ENCODE measurements at regions not wholly inside any gene's neighbourhood (a gene's known extent, or its start where the extent isn't known, plus 50 kb on each side); places are given as distances from the start of the nearest gene placed in this dataset.

DNA sequence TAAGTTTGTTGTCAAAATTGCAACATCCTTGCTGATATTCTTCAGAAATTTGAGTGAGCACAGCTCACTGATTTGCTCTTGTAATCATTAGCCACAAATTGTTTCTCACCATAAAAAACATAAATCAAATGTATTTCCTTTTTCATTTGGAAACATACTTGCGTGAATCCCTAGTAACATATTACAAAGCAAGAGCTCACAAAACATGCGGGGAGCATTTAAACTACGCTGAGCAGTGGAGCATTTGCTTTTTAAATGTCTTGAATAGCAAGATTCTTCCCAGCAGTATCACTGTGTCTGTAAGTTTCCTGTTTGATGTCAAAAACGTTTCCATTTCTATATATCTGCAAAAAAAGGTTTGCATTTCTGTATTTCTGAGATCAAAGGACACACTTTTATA lies 788.3 kb upstream of the SALL3 start:
- BruUV-seq (replicated peaks), result no TSS peak
- POLR2A ChIA-PET (ENCODE audit: low non-redundant PET), result no interaction called here
- Histone ChIP-seq H3K9me3 (ENCODE audit: low read depth, low read length, poor library complexity, severe bottlenecking) (peaks cover 10% of the 10 kb centered on the region), H3K27ac (ENCODE audit: low read depth, low read length, poor library complexity, severe bottlenecking) (no peak overlapping the region), H3K4me3 (ENCODE audit: low read depth, low read length, poor library complexity, severe bottlenecking) (no peak overlapping the region), H3K27me3 (replicated peaks; ENCODE audit: insufficient read depth, low read depth, low read length, poor library complexity) (no peaks in the 10 kb centered on the region), H3K4me1 (ENCODE audit: insufficient read depth, low read length, poor library complexity, severe bottlenecking) (no peaks in the 10 kb centered on the region), H3K36me3 (ENCODE audit: insufficient read depth, low read length, poor library complexity, severe bottlenecking) (no peaks in the 10 kb centered on the region)
- TF ChIP-seq EZH2 (IDR thresholded peaks at IDR 0.05; ENCODE audit: borderline replicate concordance, low read depth, low read length, poor library complexity, severe bottlenecking), result no peak
- TF ChIP-seq, protein P1, sequence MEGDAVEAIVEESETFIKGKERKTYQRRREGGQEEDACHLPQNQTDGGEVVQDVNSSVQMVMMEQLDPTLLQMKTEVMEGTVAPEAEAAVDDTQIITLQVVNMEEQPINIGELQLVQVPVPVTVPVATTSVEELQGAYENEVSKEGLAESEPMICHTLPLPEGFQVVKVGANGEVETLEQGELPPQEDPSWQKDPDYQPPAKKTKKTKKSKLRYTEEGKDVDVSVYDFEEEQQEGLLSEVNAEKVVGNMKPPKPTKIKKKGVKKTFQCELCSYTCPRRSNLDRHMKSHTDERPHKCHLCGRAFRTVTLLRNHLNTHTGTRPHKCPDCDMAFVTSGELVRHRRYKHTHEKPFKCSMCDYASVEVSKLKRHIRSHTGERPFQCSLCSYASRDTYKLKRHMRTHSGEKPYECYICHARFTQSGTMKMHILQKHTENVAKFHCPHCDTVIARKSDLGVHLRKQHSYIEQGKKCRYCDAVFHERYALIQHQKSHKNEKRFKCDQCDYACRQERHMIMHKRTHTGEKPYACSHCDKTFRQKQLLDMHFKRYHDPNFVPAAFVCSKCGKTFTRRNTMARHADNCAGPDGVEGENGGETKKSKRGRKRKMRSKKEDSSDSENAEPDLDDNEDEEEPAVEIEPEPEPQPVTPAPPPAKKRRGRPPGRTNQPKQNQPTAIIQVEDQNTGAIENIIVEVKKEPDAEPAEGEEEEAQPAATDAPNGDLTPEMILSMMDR (conservative IDR thresholded peaks at IDR 0.05; ENCODE audit: low read depth, low read length), result no peak
- CTCF ChIA-PET, result no interaction called here
- intact Hi-C loops (cut with micrococcal nuclease; ENCODE audit: unreplicated experiment), result no loop called here
- no peak for DNase-seq (ENCODE audit: low spot score)

DNA sequence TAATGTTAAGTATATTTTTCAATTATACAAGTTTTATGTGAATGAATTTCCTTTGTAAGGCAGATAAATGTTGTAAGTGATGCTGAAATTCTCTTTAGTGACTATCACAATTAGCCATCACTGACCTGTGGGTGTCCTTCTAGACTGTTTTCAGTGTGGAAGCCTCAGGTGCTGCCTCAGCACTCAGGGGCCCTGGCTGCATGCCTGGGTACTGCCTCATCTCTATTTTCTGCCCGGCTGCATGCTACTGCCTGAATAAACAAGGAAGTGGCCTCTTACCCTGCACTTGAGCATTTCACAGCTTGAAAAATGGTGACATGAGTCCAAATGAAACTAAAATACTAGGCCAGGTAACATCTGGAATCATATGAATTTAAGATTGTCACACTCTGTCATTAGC lies 787.6 kb upstream of the SALL3 start:
- no peak for DNase-seq (ENCODE audit: low spot score)
- TF ChIP-seq, protein P1 (conservative IDR thresholded peaks at IDR 0.05; ENCODE audit: low read depth, low read length), result no peak
- TF ChIP-seq EZH2 (IDR thresholded peaks at IDR 0.05; ENCODE audit: borderline replicate concordance, low read depth, low read length, poor library complexity, severe bottlenecking), result no peak
- H3K27ac ChIP-seq (ENCODE audit: low read depth, low read length, poor library complexity, severe bottlenecking), result no peak overlapping the region

DNA sequence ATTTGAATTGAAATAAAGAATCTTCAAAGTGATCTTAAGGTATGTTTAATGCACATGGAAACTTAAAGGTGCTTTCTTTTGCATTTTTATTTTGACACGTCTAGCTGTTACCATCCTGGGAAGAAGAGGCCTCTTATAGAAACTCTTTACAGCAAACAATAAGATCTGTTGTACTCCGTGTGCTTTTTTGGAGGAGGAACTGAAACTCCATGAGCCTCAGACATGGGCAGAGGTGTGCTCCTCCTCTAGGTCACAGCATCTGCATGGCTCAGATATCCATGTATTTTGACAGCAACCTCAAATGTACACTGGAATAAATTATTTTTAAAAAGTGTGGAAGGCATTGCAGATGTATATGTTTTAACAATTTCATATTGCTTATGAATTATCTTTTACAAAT lies 783.3 kb upstream of the SALL3 start:
- Histone ChIP-seq H3K9me3 (ENCODE audit: low read depth, low read length, poor library complexity, severe bottlenecking) (peaks cover 39% of the 10 kb centered on the region), H3K36me3 (ENCODE audit: insufficient read depth, low read length, poor library complexity, severe bottlenecking) (no peaks in the 10 kb centered on the region), H3K4me3 (ENCODE audit: low read depth, low read length, poor library complexity, severe bottlenecking) (no peak overlapping the region), H3K27me3 (replicated peaks; ENCODE audit: insufficient read depth, low read depth, low read length, poor library complexity) (no peaks in the 10 kb centered on the region), H3K4me1 (ENCODE audit: insufficient read depth, low read length, poor library complexity, severe bottlenecking) (no peaks in the 10 kb centered on the region), H3K27ac (ENCODE audit: low read depth, low read length, poor library complexity, severe bottlenecking) (no peak overlapping the region)
- DNase-seq (ENCODE audit: low spot score), result no peak
- ChIA-PET POLR2A (ENCODE audit: low non-redundant PET) (no interaction called here), CTCF (no interaction called here)
- intact Hi-C loops (cut with micrococcal nuclease; ENCODE audit: unreplicated experiment), result no loop called here
- no peak for TF ChIP-seq EZH2 (IDR thresholded peaks at IDR 0.05; ENCODE audit: borderline replicate concordance, low read depth, low read length, poor library complexity, severe bottlenecking)
- TF ChIP-seq, protein P1 (conservative IDR thresholded peaks at IDR 0.05; ENCODE audit: low read depth, low read length), result no peak
- no TSS peak for BruUV-seq (replicated peaks)

More for the DNA sequence above, 787.6 kb upstream of the SALL3 start:
- Histone ChIP-seq H3K4me1 (ENCODE audit: insufficient read depth, low read length, poor library complexity, severe bottlenecking) (no peaks in the 10 kb centered on the region), H3K4me3 (ENCODE audit: low read depth, low read length, poor library complexity, severe bottlenecking) (no peak overlapping the region), H3K36me3 (ENCODE audit: insufficient read depth, low read length, poor library complexity, severe bottlenecking) (no peaks in the 10 kb centered on the region), H3K27me3 (replicated peaks; ENCODE audit: insufficient read depth, low read depth, low read length, poor library complexity) (no peaks in the 10 kb centered on the region), H3K9me3 (ENCODE audit: low read depth, low read length, poor library complexity, severe bottlenecking) (peaks cover 16% of the 10 kb centered on the region)
- intact Hi-C loops (cut with micrococcal nuclease; ENCODE audit: unreplicated experiment), result no loop called here
- ChIA-PET POLR2A (ENCODE audit: low non-redundant PET) (no interaction called here), CTCF (no interaction called here)
- BruUV-seq (replicated peaks), result no TSS peak
